ENCODE measurements at regions not wholly inside any gene's neighbourhood (a gene's known extent, or its start where the extent isn't known, plus 50 kb on each side); places are given as distances from the start of the nearest gene placed in this dataset.

- H3K27me3 Mint-ChIP-seq (ENCODE audit: low read depth): no peaks in the 10 kb centered on the region
- peaks cover 25% of the 10 kb centered on the region for H3K9me3 Mint-ChIP-seq
- DNase-seq (ENCODE audit: low read depth, low spot score): no peak
- no peak overlapping the region for H3K27ac Mint-ChIP-seq (ENCODE audit: unreplicated experiment)
- peaks cover 11% of the 10 kb centered on the region for H3K36me3 Mint-ChIP-seq (ENCODE audit: low read depth)
- peak; percentile 62 for TF ChIP-seq CTCF (conservative IDR thresholded peaks at IDR 0.05)
- no peaks in the 10 kb centered on the region for H3K4me1 Mint-ChIP-seq
- no peak overlapping the region for H3K4me3 Mint-ChIP-seq
These were observed 1139.4 kb upstream of the GYPC start for GRCh38 chr2:125516496-125517109.

GRCh38 chr2:125526093-125526492 lies 1129.9 kb upstream of the GYPC start:
- no peak overlapping the region for H3K4me3 Mint-ChIP-seq
- H3K36me3 Mint-ChIP-seq (ENCODE audit: low read depth): no peaks in the 10 kb centered on the region
- no peaks in the 10 kb centered on the region for H3K4me1 Mint-ChIP-seq
- no peaks in the 10 kb centered on the region for H3K27me3 Mint-ChIP-seq (ENCODE audit: low read depth)
- no peak for TF ChIP-seq CTCF (conservative IDR thresholded peaks at IDR 0.05)
- H3K27ac Mint-ChIP-seq (ENCODE audit: unreplicated experiment): no peak overlapping the region
- DNase-seq (ENCODE audit: low read depth, low spot score): no peak
- peaks cover 9% of the 10 kb centered on the region for H3K9me3 Mint-ChIP-seq

GRCh38 chr2:125535089-125535488 lies 1120.9 kb upstream of the GYPC start:
- no peak overlapping the region for H3K27ac Mint-ChIP-seq (ENCODE audit: unreplicated experiment)
- H3K4me3 Mint-ChIP-seq: no peak overlapping the region
- no peaks in the 10 kb centered on the region for H3K27me3 Mint-ChIP-seq (ENCODE audit: low read depth)
- H3K36me3 Mint-ChIP-seq (ENCODE audit: low read depth): no peaks in the 10 kb centered on the region
- no peaks in the 10 kb centered on the region for H3K9me3 Mint-ChIP-seq
- no peak for TF ChIP-seq CTCF (conservative IDR thresholded peaks at IDR 0.05)
- H3K4me1 Mint-ChIP-seq: no peaks in the 10 kb centered on the region
- no peak for DNase-seq (ENCODE audit: low read depth, low spot score)

GRCh38 chr2:125543968-125544514 lies 1111.9 kb upstream of the GYPC start:
- no peak overlapping the region for H3K4me3 Mint-ChIP-seq
- peaks cover 11% of the 10 kb centered on the region for H3K9me3 Mint-ChIP-seq
- no peak for TF ChIP-seq CTCF (conservative IDR thresholded peaks at IDR 0.05)
- no peaks in the 10 kb centered on the region for H3K36me3 Mint-ChIP-seq (ENCODE audit: low read depth)
- H3K27me3 Mint-ChIP-seq (ENCODE audit: low read depth): no peaks in the 10 kb centered on the region
- no peaks in the 10 kb centered on the region for H3K4me1 Mint-ChIP-seq
- H3K27ac Mint-ChIP-seq (ENCODE audit: unreplicated experiment): no peak overlapping the region
- no peak for DNase-seq (ENCODE audit: low read depth, low spot score)

GRCh38 chr2:125553768-125554167 lies 1102.2 kb upstream of the GYPC start:
- no peak overlapping the region for H3K27ac Mint-ChIP-seq (ENCODE audit: unreplicated experiment)
- no peaks in the 10 kb centered on the region for H3K27me3 Mint-ChIP-seq (ENCODE audit: low read depth)
- H3K9me3 Mint-ChIP-seq: peaks cover 6% of the 10 kb centered on the region
- no peaks in the 10 kb centered on the region for H3K4me1 Mint-ChIP-seq
- no peak for TF ChIP-seq CTCF (conservative IDR thresholded peaks at IDR 0.05)
- H3K36me3 Mint-ChIP-seq (ENCODE audit: low read depth): no peaks in the 10 kb centered on the region
- DNase-seq (ENCODE audit: low read depth, low spot score): no peak
- no peak overlapping the region for H3K4me3 Mint-ChIP-seq

Data from neural crest cell (in vitro differentiated cells).